Kidney (tissue), 13 donors: ENCODE measurements at regions not wholly inside any gene's neighbourhood (a gene's known extent, or its start where the extent isn't known, plus 50 kb on each side); places are given as distances from the start of the nearest gene placed in this dataset.
A peak's percentile ranks its signal among the peaks of the same experiment; 100 is the strongest.
"Not testable (repeated sequence)": the region's sequence is repeated elsewhere in the genome, so short reads cannot be mapped to it uniquely, and the experiment has no call there.

Experiments used
- DNase-seq, 5 donors: peaks; one replicate each; pipeline ENCODE4 v3.0.0-alpha.2; 2013 to 2020
- FAIRE-seq: peaks from 2 replicates; lab custom pipeline; 2012; peaks lifted over from hg19 to GRCh38; lab: Jason Lieb, UNC
- H3K27ac ChIP-seq, 2 donors: one replicate each; pipeline ENCODE4 v1.7.0; 2013; ENCODE audit warnings: low read depth in 2 of 2, low read length in 2 of 2, inconsistent platforms in 1 of 2
- H3K27me3 ChIP-seq: one replicate; pipeline ENCODE4 v1.7.1; 2013; ENCODE audit warnings: low read length, inconsistent platforms; ENCODE audit not compliant: control insufficient read depth, insufficient read depth
- H3K36me3 ChIP-seq, 3 donors: one replicate each; pipeline versions ENCODE4 v1.7.0 to v1.7.1; 2013; ENCODE audit warnings: low read length in 3 of 3, control low read depth in 1 of 3, inconsistent platforms in 1 of 3; ENCODE audit not compliant: insufficient read depth in 3 of 3, control insufficient read depth in 2 of 3
- H3K4me1 ChIP-seq, 3 donors: one replicate each; pipeline versions ENCODE4 v1.7.0 to v1.7.1; 2013; ENCODE audit warnings: low read length in 3 of 3, inconsistent platforms in 1 of 3, low read depth in 1 of 3; ENCODE audit not compliant: control insufficient read depth in 2 of 3, insufficient read depth in 2 of 3
- H3K4me3 ChIP-seq, 3 donors: one replicate each; pipeline versions ENCODE4 v1.7.0 to v1.8.1; 2013; ENCODE audit warnings: low read length in 3 of 3, control low read depth in 1 of 3, inconsistent platforms in 1 of 3
- H3K9ac ChIP-seq, 3 donors: one replicate each; pipeline versions ENCODE4 v1.7.0 to v1.7.1; 2013; ENCODE audit warnings: low read length in 3 of 3, control low read depth in 1 of 3, inconsistent platforms in 1 of 3
- H3K9me3 ChIP-seq, 3 donors: one replicate each; pipeline versions ENCODE4 v1.7.0 to v1.7.1; 2013; ENCODE audit warnings: low read length in 3 of 3, control low read depth in 1 of 3, inconsistent platforms in 1 of 3; ENCODE audit not compliant: control insufficient read depth in 2 of 3, insufficient read depth in 1 of 3
- intact Hi-C: fragments of 100-400 bp; cut with DNase I; formaldehyde crosslinking; loops from one replicate; pipeline ENCODE4 v1.11.1; 2022
- TF ChIP-seq, protein P1 (sequence below): IDR thresholded peaks from 3 replicates; pipeline ENCODE4 v1.5.1; 2012; ENCODE audit warnings: mild to moderate bottlenecking, moderate library complexity, borderline replicate concordance; ENCODE audit not compliant: insufficient read depth; ENCODE audit errors: extremely low read depth
- donor health status: control.
- donor health status: control.
- donor health status: control.
- donor health status: control.
- donor health status: control.
- donor health status: DM: yes; HTN: yes; CAD: no.
- donor health status: Normal renal cell carcinoma (clear cell type).

DNA sequence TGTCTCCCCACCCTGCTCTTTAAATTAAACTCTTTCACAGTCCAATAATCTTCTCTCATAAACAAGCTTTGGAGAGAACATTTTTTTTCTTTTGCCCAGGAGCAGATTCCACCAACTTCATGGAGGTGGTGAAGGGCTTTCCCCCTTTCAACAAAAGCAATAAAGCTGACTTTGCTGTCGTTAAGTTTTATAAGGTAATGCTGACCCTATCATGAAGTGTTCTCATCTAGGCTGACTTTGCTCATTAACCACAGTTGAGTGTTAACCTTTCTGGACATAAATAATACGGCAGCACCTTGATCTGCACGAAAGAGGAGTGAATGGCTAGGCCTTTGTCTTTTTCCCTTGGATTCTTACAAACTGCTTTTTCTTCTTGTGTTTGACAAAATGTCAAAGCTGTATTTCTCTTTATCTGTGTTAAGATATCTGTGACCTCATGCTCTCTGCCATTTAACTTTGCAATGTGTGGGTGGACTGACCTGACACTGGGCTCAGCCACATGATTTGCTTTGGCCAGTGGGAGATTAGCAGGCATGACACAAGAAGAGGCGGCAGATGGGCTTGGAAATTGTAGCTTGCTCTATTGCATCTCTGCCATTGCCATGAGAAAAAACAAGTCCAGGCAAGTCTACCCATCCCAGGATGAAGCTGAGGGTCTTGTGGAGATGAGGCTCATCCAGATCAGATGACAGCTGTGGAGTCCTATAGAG lies 470.9 kb upstream of the CCDC196 start:
- Histone ChIP-seq H3K9ac (no peak overlapping the region), H3K27ac (no peak overlapping the region)
- peak in 4 of 5 donors; percentile 33 to 91 (median 70) for DNase-seq

DNA sequence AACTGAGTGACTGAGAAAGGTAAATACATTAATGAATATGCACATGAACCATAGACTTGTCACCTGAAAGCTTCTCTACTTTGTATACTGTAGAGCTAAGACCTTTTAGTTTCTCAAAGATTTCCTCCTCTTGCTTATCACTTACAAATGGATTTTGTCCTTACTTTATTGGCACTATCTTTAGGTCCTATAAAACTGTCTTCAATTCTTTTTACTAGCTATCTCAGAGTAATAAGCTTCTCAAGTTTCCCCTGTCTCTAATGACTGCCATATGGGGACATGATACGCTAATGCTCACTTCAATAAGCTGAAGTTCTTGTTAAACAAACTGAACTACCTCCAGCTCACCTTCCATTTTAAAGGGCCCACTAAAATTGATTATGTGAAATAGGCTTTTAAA lies 468.2 kb upstream of the CCDC196 start:
- Histone ChIP-seq H3K27me3 (peaks cover 2% of the 10 kb centered on the region), H3K36me3 (no peaks in the 10 kb centered on the region), H3K27ac (no peak overlapping the region), H3K4me1 (no peaks in the 10 kb centered on the region), H3K9me3 (no peaks in the 10 kb centered on the region), H3K4me3 (no peak overlapping the region), H3K9ac (no peak overlapping the region)
- no peak for FAIRE-seq
- DNase-seq, result no peak
- TF ChIP-seq, protein P1, sequence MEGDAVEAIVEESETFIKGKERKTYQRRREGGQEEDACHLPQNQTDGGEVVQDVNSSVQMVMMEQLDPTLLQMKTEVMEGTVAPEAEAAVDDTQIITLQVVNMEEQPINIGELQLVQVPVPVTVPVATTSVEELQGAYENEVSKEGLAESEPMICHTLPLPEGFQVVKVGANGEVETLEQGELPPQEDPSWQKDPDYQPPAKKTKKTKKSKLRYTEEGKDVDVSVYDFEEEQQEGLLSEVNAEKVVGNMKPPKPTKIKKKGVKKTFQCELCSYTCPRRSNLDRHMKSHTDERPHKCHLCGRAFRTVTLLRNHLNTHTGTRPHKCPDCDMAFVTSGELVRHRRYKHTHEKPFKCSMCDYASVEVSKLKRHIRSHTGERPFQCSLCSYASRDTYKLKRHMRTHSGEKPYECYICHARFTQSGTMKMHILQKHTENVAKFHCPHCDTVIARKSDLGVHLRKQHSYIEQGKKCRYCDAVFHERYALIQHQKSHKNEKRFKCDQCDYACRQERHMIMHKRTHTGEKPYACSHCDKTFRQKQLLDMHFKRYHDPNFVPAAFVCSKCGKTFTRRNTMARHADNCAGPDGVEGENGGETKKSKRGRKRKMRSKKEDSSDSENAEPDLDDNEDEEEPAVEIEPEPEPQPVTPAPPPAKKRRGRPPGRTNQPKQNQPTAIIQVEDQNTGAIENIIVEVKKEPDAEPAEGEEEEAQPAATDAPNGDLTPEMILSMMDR, result no peak
- intact Hi-C loops, result no loop called here

More for the DNA sequence above, 470.9 kb upstream of the CCDC196 start:
- no peaks in the 10 kb centered on the region for H3K4me1 ChIP-seq
- no peaks in the 10 kb centered on the region for H3K9me3 ChIP-seq
- TF ChIP-seq, protein P1, result no peak
- intact Hi-C loops, result no loop called here
- FAIRE-seq, result no peak
- H3K36me3 ChIP-seq, result no peaks in the 10 kb centered on the region
- H3K27me3 ChIP-seq, result peaks cover 2% of the 10 kb centered on the region
- H3K4me3 ChIP-seq, result no peak overlapping the region

DNA sequence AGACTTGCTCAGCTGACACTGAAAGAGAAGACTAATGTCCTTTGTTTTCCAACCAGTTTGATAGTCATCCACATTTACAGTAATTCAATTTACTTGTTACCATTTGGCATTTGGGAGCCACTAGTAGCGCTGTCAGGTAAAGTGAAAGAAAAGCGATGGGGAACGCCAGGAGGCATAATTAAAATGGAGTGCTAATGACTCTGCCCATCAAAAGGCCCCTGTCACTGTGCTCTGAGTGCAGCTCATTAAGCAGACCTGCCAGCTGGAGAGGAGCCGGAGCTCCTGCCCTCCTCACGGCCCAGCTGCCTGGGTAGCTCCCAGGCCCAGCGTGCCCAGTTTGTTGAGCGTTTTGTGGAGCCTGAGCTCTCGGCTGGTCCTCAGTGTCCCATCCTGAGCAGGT lies 463.6 kb upstream of the CCDC196 start:
- Histone ChIP-seq H3K27me3 (no peaks in the 10 kb centered on the region), H3K9ac (no peak overlapping the region), H3K9me3 (no peaks in the 10 kb centered on the region), H3K4me1 (no peaks in the 10 kb centered on the region), H3K36me3 (no peaks in the 10 kb centered on the region), H3K27ac (no peak overlapping the region), H3K4me3 (no peak overlapping the region)
- TF ChIP-seq, protein P1, result no peak
- intact Hi-C loops, result no loop called here
- no peak for FAIRE-seq
- no peak for DNase-seq

DNA sequence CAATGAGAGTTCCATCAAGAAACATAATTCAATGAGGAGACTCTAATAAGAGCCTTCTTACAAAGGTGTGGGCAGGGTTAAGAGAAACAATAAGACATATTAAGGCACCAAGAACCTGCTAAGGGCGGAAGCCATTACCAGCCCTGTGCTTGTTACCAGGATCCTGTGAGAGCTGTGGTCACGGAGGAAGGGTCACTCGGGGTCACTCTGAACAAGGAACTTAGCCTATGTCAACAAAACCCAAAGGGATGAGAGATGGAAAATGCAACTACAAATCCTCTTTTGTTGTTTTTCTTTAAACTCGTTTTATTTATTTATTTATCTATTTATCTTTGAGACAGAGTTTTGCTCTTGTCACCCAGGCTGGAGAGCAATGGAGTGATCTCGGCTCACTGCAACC lies 460.4 kb upstream of the CCDC196 start:
- H3K9ac ChIP-seq, result no peak overlapping the region
- DNase-seq (no peak), FAIRE-seq (no peak)
- intact Hi-C loops, result no loop called here
- no peaks in the 10 kb centered on the region for H3K4me1 ChIP-seq
- TF ChIP-seq, protein P1, result no peak
- H3K4me3 ChIP-seq, result no peak overlapping the region
- H3K9me3 ChIP-seq, result no peaks in the 10 kb centered on the region
- H3K36me3 ChIP-seq, result no peaks in the 10 kb centered on the region
- H3K27ac ChIP-seq, result no peak overlapping the region
- no peaks in the 10 kb centered on the region for H3K27me3 ChIP-seq

DNA sequence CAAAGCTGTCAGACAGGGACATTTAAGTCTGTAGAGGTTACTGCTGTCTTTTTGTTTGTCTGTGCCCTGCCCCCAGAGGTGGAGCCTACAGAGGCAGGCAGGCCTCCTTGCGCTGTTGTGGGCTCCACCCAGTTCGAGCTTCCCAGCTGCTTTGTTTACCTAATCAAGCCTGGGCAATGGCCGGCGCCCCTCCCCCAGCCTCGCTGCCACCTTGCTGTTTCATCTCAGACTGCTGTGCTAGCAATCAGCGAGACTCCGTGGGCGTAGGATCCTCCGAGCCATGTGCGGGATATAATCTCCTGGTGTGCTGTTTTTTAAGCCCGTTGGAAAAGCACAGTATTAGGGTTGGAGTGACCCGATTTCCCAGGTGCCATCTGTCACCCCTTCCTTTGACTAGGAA lies 454.2 kb upstream of the CCDC196 start:
- H3K27me3 ChIP-seq, H3K36me3 ChIP-seq, intact Hi-C loops, DNase-seq, H3K9me3 ChIP-seq, H3K27ac ChIP-seq, H3K4me3 ChIP-seq, H3K4me1 ChIP-seq, FAIRE-seq, H3K9ac ChIP-seq: not testable (repeated sequence)
